Prostate gland (tissue), 2 donors: ENCODE measurements at regions not wholly inside any gene's neighbourhood (a gene's known extent, or its start where the extent isn't known, plus 50 kb on each side); places are given as distances from the start of the nearest gene placed in this dataset.

Experiments used
- DNase-seq: peaks from one replicate; pipeline ENCODE4 v3.0.0-alpha.2; 2019; ENCODE audit warnings: low spot score
- H3K27ac ChIP-seq, 2 donors: fragments of 200-600 bp; sonication (generic); 2 replicates each; pipeline ENCODE4 v1.5.1; 2017 to 2019
- H3K27me3 ChIP-seq: fragments of 200-600 bp; sonication (generic); replicated peaks from 2 replicates; pipeline ENCODE4 v1.5.1; 2019; ENCODE audit not compliant: insufficient read depth
- H3K36me3 ChIP-seq, 2 donors: fragments of 200-600 bp; sonication (generic); 1 replicate in 1 of 2; 2 replicates in 1 of 2; pipeline versions ENCODE4 v1.5.1 to v1.8.1; 2017 to 2019
- H3K4me1 ChIP-seq: fragments of 200-600 bp; sonication (generic); replicated peaks from 2 replicates; pipeline ENCODE4 v1.5.1; 2019
- H3K4me3 ChIP-seq, 2 donors: fragments of 200-600 bp; sonication (generic); 2 replicates each; pipeline ENCODE4 v1.5.1; 2017 to 2019
- H3K9me3 ChIP-seq: fragments of 200-600 bp; sonication (generic); 2 replicates; pipeline ENCODE4 v1.5.1; 2017
- CTCF ChIP-seq, 4 experiments: fragments of 200-600 bp in 2 of 4; fragments of 450-650 bp in 2 of 4; sonication (generic) in 2 of 4; IDR thresholded peaks; 1 replicate in 3 of 4; 2 replicates in 1 of 4; pipeline ENCODE4 v1.5.1; 2016 to 2019; ENCODE audit warnings: antibody characterized with exemption in 4 of 4, mild to moderate bottlenecking in 2 of 4, moderate library complexity in 2 of 4
- POLR2A ChIP-seq: fragments of 450-650 bp; IDR thresholded peaks from one replicate; pipeline ENCODE4 v1.6.1; 2016; ENCODE audit warnings: antibody characterized with exemption, mild to moderate bottlenecking
- POLR2AphosphoS5 ChIP-seq: sonication (generic); formaldehyde crosslinking; IDR thresholded peaks from one replicate; pipeline ENCODE4 v1.6.1; 2017; ENCODE audit warnings: antibody characterized with exemption
- WGBS: methylation state at CpG from one replicate; pipeline ENCODE4 v1.1.5; 2018; 5-methylcytosine and 5-hydroxymethylcytosine counted together
- intact Hi-C: fragments of 100-400 bp; cut with DNase I; formaldehyde crosslinking; loops from one replicate; pipeline ENCODE4 v1.14.2; 2022

- Histone ChIP-seq H3K4me1 (no peaks in the 10 kb centered on the region), H3K27me3 (no peaks in the 10 kb centered on the region), H3K27ac (no peak overlapping the region), H3K36me3 (no peaks in the 10 kb centered on the region), H3K9me3 (no peaks in the 10 kb centered on the region), H3K4me3 (no peak overlapping the region)
- no peak for DNase-seq
- TF ChIP-seq POLR2A, result no peak
- no peak for TF ChIP-seq CTCF (IDR thresholded peaks at IDR 0.05)
- TF ChIP-seq POLR2AphosphoS5, result no peak
- intact Hi-C loops, result no loop called here
Observed at GRCh38 chr4:169342906-169343564, 72.3 kb upstream of the SH3RF1 start.

GRCh38 chr4:169342159-169342860 lies 71.6 kb upstream of the SH3RF1 start:
- DNase-seq, result no peak
- Histone ChIP-seq H3K27me3 (no peaks in the 10 kb centered on the region), H3K9me3 (no peaks in the 10 kb centered on the region), H3K4me3 (no peak overlapping the region), H3K27ac (no peak overlapping the region), H3K36me3 (no peaks in the 10 kb centered on the region), H3K4me1 (no peaks in the 10 kb centered on the region)
- TF ChIP-seq CTCF (IDR thresholded peaks at IDR 0.05) (no peak), POLR2AphosphoS5 (no peak), POLR2A (no peak)
- intact Hi-C loops, result no loop called here
- WGBS, result 81% methylated on average over 3 of the region's 3 CpGs

GRCh38 chr4:169341490-169341889 lies 70.7 kb upstream of the SH3RF1 start:
- no peaks in the 10 kb centered on the region for H3K27me3 ChIP-seq
- TF ChIP-seq POLR2AphosphoS5, result no peak
- intact Hi-C loops, result no loop called here
- H3K9me3 ChIP-seq, result no peaks in the 10 kb centered on the region
- no peaks in the 10 kb centered on the region for H3K36me3 ChIP-seq
- WGBS, result 87% methylated on average over 4 of the region's 4 CpGs
- DNase-seq, result no peak
- H3K4me1 ChIP-seq, result no peaks in the 10 kb centered on the region
- H3K27ac ChIP-seq, result no peak overlapping the region
- H3K4me3 ChIP-seq, result no peak overlapping the region

- DNase-seq, result no peak
- Histone ChIP-seq H3K36me3 (no peaks in the 10 kb centered on the region), H3K27me3 (no peaks in the 10 kb centered on the region), H3K27ac (no peak overlapping the region), H3K4me1 (no peaks in the 10 kb centered on the region), H3K9me3 (no peaks in the 10 kb centered on the region), H3K4me3 (no peak overlapping the region)
- 84% methylated on average over 3 of the region's 3 CpGs for WGBS
- intact Hi-C loops, result no loop called here
- TF ChIP-seq CTCF (IDR thresholded peaks at IDR 0.05), result no peak
- no peak for TF ChIP-seq POLR2A
- no peak for TF ChIP-seq POLR2AphosphoS5
Observed at GRCh38 chr4:169340834-169341233, 70.1 kb upstream of the SH3RF1 start.

GRCh38 chr4:169338241-169338640 lies 67.5 kb upstream of the SH3RF1 start:
- no peak for DNase-seq
- Histone ChIP-seq H3K27me3 (no peaks in the 10 kb centered on the region), H3K4me1 (no peaks in the 10 kb centered on the region), H3K9me3 (no peaks in the 10 kb centered on the region), H3K4me3 (no peak overlapping the region), H3K27ac (no peak overlapping the region), H3K36me3 (no peaks in the 10 kb centered on the region)
- intact Hi-C loops, result no loop called here
- TF ChIP-seq POLR2AphosphoS5 (no peak), CTCF (IDR thresholded peaks at IDR 0.05) (no peak), POLR2A (no peak)
- WGBS, result 86% methylated on average over 2 of the region's 2 CpGs
